HEK293T (cell line): ENCODE measurements at regions not wholly inside any gene's neighbourhood (a gene's known extent, or its start where the extent isn't known, plus 50 kb on each side); places are given as distances from the start of the nearest gene placed in this dataset.
"Not testable (repeated sequence)": the region's sequence is repeated elsewhere in the genome, so short reads cannot be mapped to it uniquely, and the experiment has no call there.

Source experiments
- ARNT ChIP-seq: fragments of 450-650 bp; IDR thresholded peaks from 2 replicates; pipeline ENCODE4 v1.6.1; 2017; ENCODE audit warnings: mild to moderate bottlenecking
- BHLHE40 ChIP-seq: fragments of 450-650 bp; IDR thresholded peaks from 2 replicates; pipeline ENCODE4 v1.6.1; 2016; ENCODE audit warnings: mild to moderate bottlenecking, moderate library complexity, borderline replicate concordance
- ELF4 ChIP-seq: fragments of 450-650 bp; IDR thresholded peaks from 2 replicates; pipeline ENCODE4 v1.6.1; 2017; ENCODE audit warnings: antibody characterized with exemption
- FOXA1 ChIP-seq: fragments of 450-650 bp; IDR thresholded peaks from 2 replicates; pipeline ENCODE4 v1.6.1; 2016; ENCODE audit warnings: mild to moderate bottlenecking
- FOXK2 ChIP-seq: fragments of 450-650 bp; IDR thresholded peaks from 2 replicates; pipeline ENCODE4 v1.6.1; 2016; ENCODE audit warnings: mild to moderate bottlenecking
- FOXM1 ChIP-seq: fragments of 450-650 bp; IDR thresholded peaks from 2 replicates; pipeline ENCODE4 v1.6.1; 2017; ENCODE audit warnings: mild to moderate bottlenecking, borderline replicate concordance
- HDGF ChIP-seq: fragments of 450-650 bp; IDR thresholded peaks from 2 replicates; pipeline ENCODE4 v1.6.1; 2017; ENCODE audit warnings: antibody characterized with exemption, borderline replicate concordance
- LEF1 ChIP-seq: fragments of 450-650 bp; IDR thresholded peaks from 2 replicates; pipeline ENCODE4 v1.6.1; 2017; ENCODE audit warnings: mild to moderate bottlenecking, borderline replicate concordance
- NFRKB ChIP-seq: fragments of 450-650 bp; IDR thresholded peaks from 2 replicates; pipeline ENCODE4 v1.6.1; 2016; ENCODE audit warnings: mild to moderate bottlenecking, moderate library complexity
- PKNOX1 ChIP-seq: fragments of 450-650 bp; IDR thresholded peaks from 2 replicates; pipeline ENCODE4 v1.6.1; 2016
- SP1 ChIP-seq: fragments of 450-650 bp; IDR thresholded peaks from 2 replicates; pipeline ENCODE4 v1.6.1; 2017
- SUZ12 ChIP-seq: fragments of 450-650 bp; IDR thresholded peaks from 2 replicates; pipeline ENCODE4 v1.6.1; 2016; ENCODE audit warnings: mild to moderate bottlenecking
- ZNF384 ChIP-seq: fragments of 450-650 bp; IDR thresholded peaks from 2 replicates; pipeline ENCODE4 v1.6.1; 2016

GRCh38 chr11:89615642-89616041, 94.5 kb upstream of the TRIM77 start:
- TF ChIP-seq SUZ12, LEF1, SP1, ZNF384, BHLHE40, HDGF, ELF4, FOXM1, FOXA1, FOXK2, PKNOX1, NFRKB, ARNT: not testable (repeated sequence)
